Stimulated activated effector memory CD8-positive, alpha-beta T cell treated with anti-CD3 and anti-CD28 coated beads, Interleukin-12 subunit alpha, Interleukin-12 subunit beta, amount 100 ng/mL, for 72 hours (primary cell): ENCODE measurements at regions not wholly inside any gene's neighbourhood (a gene's known extent, or its start where the extent isn't known, plus 50 kb on each side); places are given as distances from the start of the nearest gene placed in this dataset.
"Not testable (repeated sequence)": the region's sequence is repeated elsewhere in the genome, so short reads cannot be mapped to it uniquely, and the experiment has no call there.

Experiments used
- ATAC-seq: fragments of 150-1000 bp; cut with Tn5 transposase; 2 replicates; pipeline ENCODE4 v1.10.0; 2021
- DNase-seq, 2 donors: peaks; one replicate each; pipeline ENCODE4 v3.0.0; 2021 to 2022; ENCODE audit warnings: low spot score in 2 of 2
- H3K27ac Mint-ChIP-seq: one replicate; pipeline ENCODE4 v1.8.0; 2022; ENCODE audit warnings: mild to moderate bottlenecking, mixed read lengths
- H3K36me3 Mint-ChIP-seq: one replicate; pipeline ENCODE4 v1.8.0; 2022; ENCODE audit warnings: mild to moderate bottlenecking, mixed read lengths
- H3K4me1 Mint-ChIP-seq: one replicate; pipeline ENCODE4 v1.8.0; 2022; ENCODE audit warnings: mixed read lengths
- H3K4me3 Mint-ChIP-seq: one replicate; pipeline ENCODE4 v1.8.0; 2022; ENCODE audit warnings: mild to moderate bottlenecking, mixed read lengths
- H3K9me3 Mint-ChIP-seq: one replicate; pipeline ENCODE4 v1.8.0; 2022; ENCODE audit warnings: mixed read lengths

- ATAC-seq (no peak), DNase-seq (no peak)
- H3K9me3 Mint-ChIP-seq, result peaks cover 5% of the 10 kb centered on the region
- no peak overlapping the region for H3K4me3 Mint-ChIP-seq
- no peak overlapping the region for H3K27ac Mint-ChIP-seq
- H3K4me1 Mint-ChIP-seq, result no peaks in the 10 kb centered on the region
- no peaks in the 10 kb centered on the region for H3K36me3 Mint-ChIP-seq
These were observed 994.0 kb upstream of the SEMA6A start for GRCh38 chr5:117568622-117569021.

- no peaks in the 10 kb centered on the region for H3K4me1 Mint-ChIP-seq
- H3K4me3 Mint-ChIP-seq, result no peak overlapping the region
- no peaks in the 10 kb centered on the region for H3K36me3 Mint-ChIP-seq
- H3K9me3 Mint-ChIP-seq, result peaks cover 5% of the 10 kb centered on the region
- DNase-seq (no peak), ATAC-seq (no peak)
- no peak overlapping the region for H3K27ac Mint-ChIP-seq
These were observed 993.5 kb upstream of the SEMA6A start for GRCh38 chr5:117568126-117568525.

GRCh38 chr5:117562647-117563046, 988.0 kb upstream of the SEMA6A start:
- no peak overlapping the region for H3K4me3 Mint-ChIP-seq

GRCh38 chr5:117561531-117561930, 986.9 kb upstream of the SEMA6A start:
- Mint-ChIP-seq H3K4me1 (no peaks in the 10 kb centered on the region), H3K4me3 (no peak overlapping the region), H3K9me3 (peaks cover 10% of the 10 kb centered on the region), H3K36me3 (no peaks in the 10 kb centered on the region), H3K27ac (no peak overlapping the region)
- ATAC-seq (no peak), DNase-seq (no peak)

More at GRCh38 chr5:117562647-117563046, 988.0 kb upstream of the SEMA6A start:
- DNase-seq, result no peak
- ATAC-seq, result no peak
- H3K9me3 Mint-ChIP-seq, result peaks cover 10% of the 10 kb centered on the region
- no peaks in the 10 kb centered on the region for H3K36me3 Mint-ChIP-seq
- no peaks in the 10 kb centered on the region for H3K4me1 Mint-ChIP-seq
- no peak overlapping the region for H3K27ac Mint-ChIP-seq

- no peaks in the 10 kb centered on the region for H3K36me3 Mint-ChIP-seq
- peaks cover 10% of the 10 kb centered on the region for H3K9me3 Mint-ChIP-seq
- ATAC-seq (no peak), DNase-seq (no peak)
- no peak overlapping the region for H3K27ac Mint-ChIP-seq
- no peak overlapping the region for H3K4me3 Mint-ChIP-seq
- no peaks in the 10 kb centered on the region for H3K4me1 Mint-ChIP-seq
These were observed 984.6 kb upstream of the SEMA6A start for GRCh38 chr5:117559005-117559844.

GRCh38 chr5:117551236-117551635, 976.6 kb upstream of the SEMA6A start:
- H3K27ac Mint-ChIP-seq, result no peak overlapping the region
- no peaks in the 10 kb centered on the region for H3K4me1 Mint-ChIP-seq
- DNase-seq (no peak), ATAC-seq (no peak)
- peaks cover 9% of the 10 kb centered on the region for H3K9me3 Mint-ChIP-seq
- no peaks in the 10 kb centered on the region for H3K36me3 Mint-ChIP-seq
- no peak overlapping the region for H3K4me3 Mint-ChIP-seq

- Mint-ChIP-seq H3K4me3 (no peak overlapping the region), H3K9me3 (peaks cover 12% of the 10 kb centered on the region), H3K4me1 (no peaks in the 10 kb centered on the region), H3K36me3 (no peaks in the 10 kb centered on the region), H3K27ac (no peak overlapping the region)
- ATAC-seq, result no peak
- DNase-seq, result no peak
These were observed 972.6 kb upstream of the SEMA6A start for GRCh38 chr5:117547192-117547591.

GRCh38 chr5:117539692-117540091, 965.1 kb upstream of the SEMA6A start:
- no peaks in the 10 kb centered on the region for H3K4me1 Mint-ChIP-seq
- H3K9me3 Mint-ChIP-seq, result peaks cover 17% of the 10 kb centered on the region
- DNase-seq, result no peak
- no peaks in the 10 kb centered on the region for H3K36me3 Mint-ChIP-seq
- H3K4me3 Mint-ChIP-seq, result no peak overlapping the region
- no peak overlapping the region for H3K27ac Mint-ChIP-seq
- no peak for ATAC-seq

- no peaks in the 10 kb centered on the region for H3K36me3 Mint-ChIP-seq
- DNase-seq (no peak), ATAC-seq (no peak)
- H3K4me1 Mint-ChIP-seq, result no peaks in the 10 kb centered on the region
- peaks cover 6% of the 10 kb centered on the region for H3K9me3 Mint-ChIP-seq
- no peak overlapping the region for H3K27ac Mint-ChIP-seq
- no peak overlapping the region for H3K4me3 Mint-ChIP-seq
These were observed 959.2 kb upstream of the SEMA6A start for GRCh38 chr5:117533792-117534191.

GRCh38 chr5:117533051-117533670, 958.5 kb upstream of the SEMA6A start:
- not testable (repeated sequence) for DNase-seq

GRCh38 chr5:117519957-117520500, 945.4 kb upstream of the SEMA6A start:
- peaks cover 25% of the 10 kb centered on the region for H3K9me3 Mint-ChIP-seq
- H3K27ac Mint-ChIP-seq, result no peak overlapping the region
- no peak for ATAC-seq
- no peak for DNase-seq
- H3K36me3 Mint-ChIP-seq, result no peaks in the 10 kb centered on the region
- H3K4me3 Mint-ChIP-seq, result no peak overlapping the region
- no peaks in the 10 kb centered on the region for H3K4me1 Mint-ChIP-seq

More at GRCh38 chr5:117533051-117533670, 958.5 kb upstream of the SEMA6A start:
- H3K27ac Mint-ChIP-seq, H3K36me3 Mint-ChIP-seq, H3K4me3 Mint-ChIP-seq, H3K9me3 Mint-ChIP-seq, H3K4me1 Mint-ChIP-seq, ATAC-seq: not testable (repeated sequence)

GRCh38 chr5:117504305-117504704, 929.7 kb upstream of the SEMA6A start:
- ATAC-seq (no peak), DNase-seq (no peak)
- H3K4me1 Mint-ChIP-seq, result no peaks in the 10 kb centered on the region
- peaks cover 11% of the 10 kb centered on the region for H3K9me3 Mint-ChIP-seq
- H3K27ac Mint-ChIP-seq, result no peak overlapping the region
- no peak overlapping the region for H3K4me3 Mint-ChIP-seq
- no peaks in the 10 kb centered on the region for H3K36me3 Mint-ChIP-seq

- DNase-seq (no peak), ATAC-seq (no peak)
- no peak overlapping the region for H3K27ac Mint-ChIP-seq
- H3K9me3 Mint-ChIP-seq, result peaks cover 13% of the 10 kb centered on the region
- no peaks in the 10 kb centered on the region for H3K36me3 Mint-ChIP-seq
- no peaks in the 10 kb centered on the region for H3K4me1 Mint-ChIP-seq
- H3K4me3 Mint-ChIP-seq, result no peak overlapping the region
These were observed 923.0 kb upstream of the SEMA6A start for GRCh38 chr5:117497601-117498000.

GRCh38 chr5:117496801-117497200, 922.2 kb upstream of the SEMA6A start:
- peaks cover 12% of the 10 kb centered on the region for H3K9me3 Mint-ChIP-seq
- no peak for ATAC-seq
- no peak for DNase-seq
- H3K4me1 Mint-ChIP-seq, result no peaks in the 10 kb centered on the region
- no peaks in the 10 kb centered on the region for H3K36me3 Mint-ChIP-seq
- no peak overlapping the region for H3K4me3 Mint-ChIP-seq
- H3K27ac Mint-ChIP-seq, result no peak overlapping the region

- ATAC-seq (no peak), DNase-seq (no peak)
- Mint-ChIP-seq H3K27ac (no peak overlapping the region), H3K4me3 (no peak overlapping the region), H3K36me3 (no peaks in the 10 kb centered on the region), H3K9me3 (peaks cover 12% of the 10 kb centered on the region), H3K4me1 (no peaks in the 10 kb centered on the region)
These were observed 919.6 kb upstream of the SEMA6A start for GRCh38 chr5:117494188-117494587.

- peaks cover 10% of the 10 kb centered on the region for H3K9me3 Mint-ChIP-seq
- no peak overlapping the region for H3K27ac Mint-ChIP-seq
- DNase-seq, result no peak
These were observed 914.4 kb upstream of the SEMA6A start for GRCh38 chr5:117488976-117489500.

More at GRCh38 chr5:117488976-117489500, 914.4 kb upstream of the SEMA6A start:
- ATAC-seq, result no peak
- Mint-ChIP-seq H3K4me3 (no peak overlapping the region), H3K4me1 (no peaks in the 10 kb centered on the region), H3K36me3 (no peaks in the 10 kb centered on the region)
